ENCODE measurements at regions not wholly inside any gene's neighbourhood (a gene's known extent, or its start where the extent isn't known, plus 50 kb on each side); places are given as distances from the start of the nearest gene placed in this dataset.

- TF ChIP-seq, protein P1, sequence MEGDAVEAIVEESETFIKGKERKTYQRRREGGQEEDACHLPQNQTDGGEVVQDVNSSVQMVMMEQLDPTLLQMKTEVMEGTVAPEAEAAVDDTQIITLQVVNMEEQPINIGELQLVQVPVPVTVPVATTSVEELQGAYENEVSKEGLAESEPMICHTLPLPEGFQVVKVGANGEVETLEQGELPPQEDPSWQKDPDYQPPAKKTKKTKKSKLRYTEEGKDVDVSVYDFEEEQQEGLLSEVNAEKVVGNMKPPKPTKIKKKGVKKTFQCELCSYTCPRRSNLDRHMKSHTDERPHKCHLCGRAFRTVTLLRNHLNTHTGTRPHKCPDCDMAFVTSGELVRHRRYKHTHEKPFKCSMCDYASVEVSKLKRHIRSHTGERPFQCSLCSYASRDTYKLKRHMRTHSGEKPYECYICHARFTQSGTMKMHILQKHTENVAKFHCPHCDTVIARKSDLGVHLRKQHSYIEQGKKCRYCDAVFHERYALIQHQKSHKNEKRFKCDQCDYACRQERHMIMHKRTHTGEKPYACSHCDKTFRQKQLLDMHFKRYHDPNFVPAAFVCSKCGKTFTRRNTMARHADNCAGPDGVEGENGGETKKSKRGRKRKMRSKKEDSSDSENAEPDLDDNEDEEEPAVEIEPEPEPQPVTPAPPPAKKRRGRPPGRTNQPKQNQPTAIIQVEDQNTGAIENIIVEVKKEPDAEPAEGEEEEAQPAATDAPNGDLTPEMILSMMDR (IDR thresholded peaks at IDR 0.05), result no peak
- H3K4me1 ChIP-seq (ENCODE audit: low read depth), result no peaks in the 10 kb centered on the region
- intact Hi-C loops (cut with DNase I, micrococcal nuclease), result no loop called here
- DNase-seq (no peak), ATAC-seq (no peak)
- H3K4me3 ChIP-seq, result no peak overlapping the region
- no peaks in the 10 kb centered on the region for H3K36me3 ChIP-seq (ENCODE audit: low read depth)
- no peaks in the 10 kb centered on the region for H3K9me3 ChIP-seq
Measured at GRCh38 chr15:98455904-98456303, 192.4 kb upstream of the IGF1R start.

GRCh38 chr15:98476559-98476958 is 171.8 kb upstream of the IGF1R start:
- DNase-seq, result no peak
- intact Hi-C loops (cut with DNase I, micrococcal nuclease), result no loop called here

GRCh38 chr15:98480844-98481243 is 167.5 kb upstream of the IGF1R start:
- ATAC-seq, result no peak
- peaks cover 19% of the 10 kb centered on the region for H3K9me3 ChIP-seq
- no peaks in the 10 kb centered on the region for H3K4me1 ChIP-seq (ENCODE audit: low read depth)
- TF ChIP-seq, protein P1 (IDR thresholded peaks at IDR 0.05), result no peak
- intact Hi-C loops (cut with DNase I, micrococcal nuclease), result no loop called here
- H3K36me3 ChIP-seq (ENCODE audit: low read depth), result no peaks in the 10 kb centered on the region
- H3K4me3 ChIP-seq, result no peak overlapping the region
- DNase-seq, result no peak

More at GRCh38 chr15:98476559-98476958, 171.8 kb upstream of the IGF1R start:
- no peaks in the 10 kb centered on the region for H3K36me3 ChIP-seq (ENCODE audit: low read depth)
- H3K4me3 ChIP-seq, result no peak overlapping the region
- H3K4me1 ChIP-seq (ENCODE audit: low read depth), result no peaks in the 10 kb centered on the region
- peaks cover 18% of the 10 kb centered on the region for H3K9me3 ChIP-seq
- TF ChIP-seq, protein P1 (IDR thresholded peaks at IDR 0.05), result no peak
- no peak for ATAC-seq

- Histone ChIP-seq H3K36me3 (ENCODE audit: low read depth) (no peaks in the 10 kb centered on the region), H3K4me3 (no peak overlapping the region), H3K9me3 (peaks cover 5% of the 10 kb centered on the region), H3K4me1 (ENCODE audit: low read depth) (no peaks in the 10 kb centered on the region)
- ATAC-seq (no peak), DNase-seq (no peak)
- intact Hi-C loops (cut with DNase I, micrococcal nuclease), result no loop called here
- TF ChIP-seq, protein P1 (IDR thresholded peaks at IDR 0.05), result no peak
Measured at GRCh38 chr15:98483575-98484130, 164.7 kb upstream of the IGF1R start.

DNA sequence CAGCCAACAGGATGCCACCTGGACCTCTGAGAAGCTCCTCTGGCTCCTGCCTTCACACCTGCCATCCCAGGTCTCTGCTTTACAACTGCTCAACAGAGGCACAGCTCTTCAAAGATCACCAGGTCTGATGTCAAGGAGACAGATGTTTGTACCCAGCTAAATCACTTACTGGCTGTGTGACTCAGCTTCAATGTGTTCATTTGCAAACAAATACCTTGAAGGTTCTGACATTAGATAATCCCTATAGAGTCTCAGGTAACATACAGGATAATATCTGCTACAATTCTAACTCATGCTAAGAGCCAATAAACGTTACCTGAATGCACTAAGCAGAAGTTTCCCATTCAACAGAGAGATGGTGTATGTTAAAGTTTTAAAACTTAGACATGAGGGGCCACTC is 163.4 kb upstream of the IGF1R start:
- DNase-seq (no peak), ATAC-seq (no peak)
- intact Hi-C loops (cut with DNase I, micrococcal nuclease), result no loop called here
- no peaks in the 10 kb centered on the region for H3K4me1 ChIP-seq (ENCODE audit: low read depth)
- no peaks in the 10 kb centered on the region for H3K36me3 ChIP-seq (ENCODE audit: low read depth)
- TF ChIP-seq, protein P1 (IDR thresholded peaks at IDR 0.05), result no peak
- peaks cover 5% of the 10 kb centered on the region for H3K9me3 ChIP-seq
- no peak overlapping the region for H3K4me3 ChIP-seq

DNA sequence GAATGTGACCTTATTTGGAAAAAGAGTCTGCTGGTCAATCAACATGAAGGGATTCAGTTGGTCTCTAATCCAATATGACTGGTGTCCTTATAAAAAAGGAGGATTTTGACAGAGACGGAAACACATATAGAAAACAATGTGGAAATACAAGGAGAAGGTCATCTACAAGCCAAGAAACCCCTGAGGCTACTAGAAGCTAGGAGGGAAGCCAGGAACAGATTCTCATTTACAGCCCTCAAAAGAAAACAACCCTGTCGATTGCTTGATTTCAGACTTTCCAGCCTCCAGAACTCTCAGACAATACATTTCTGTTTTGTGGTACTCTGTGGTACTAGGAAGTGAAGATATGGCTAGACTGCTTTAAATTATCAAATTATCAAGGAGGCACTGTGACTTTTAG is 162.9 kb upstream of the IGF1R start:
- Histone ChIP-seq H3K4me1 (ENCODE audit: low read depth) (no peaks in the 10 kb centered on the region), H3K4me3 (no peak overlapping the region), H3K9me3 (peaks cover 5% of the 10 kb centered on the region), H3K36me3 (ENCODE audit: low read depth) (no peaks in the 10 kb centered on the region)
- ATAC-seq, result no peak
- intact Hi-C loops (cut with DNase I, micrococcal nuclease), result no loop called here
- TF ChIP-seq, protein P1 (IDR thresholded peaks at IDR 0.05), result no peak
- no peak for DNase-seq
